HepG2 (cell line): ENCODE measurements at regions not wholly inside any gene's neighbourhood (a gene's known extent, or its start where the extent isn't known, plus 50 kb on each side); places are given as distances from the start of the nearest gene placed in this dataset.

Experiments used
- ATAC-seq: fragments of 200-7000 bp; cut with Tn5 transposase; 3 replicates; pipeline ENCODE4 v1.9.1; 2020; ENCODE audit warnings: mild to moderate bottlenecking, moderate library complexity
- BruUV-seq: library from RNA; stranded (reverse); fragments of 400-500 nt; replicated peaks from 2 replicates; lab custom pipeline; 2021; lab: Mats Ljungman, UMichigan
- CTCF ChIA-PET: fragments of 300-600 bp; formaldehyde crosslinking; extraction: SDS; loops from one replicate; lab custom pipeline; 2021; ENCODE audit warnings: low total read pairs, inconsistent platforms, low intra/inter-chr PET ratio; lab: Yijun Ruan, JAX
- POLR2A ChIA-PET: fragments of 350-600 bp; sonication (Branson Sonifier 250); formaldehyde crosslinking; loops from one replicate; lab custom pipeline; 2020; ENCODE audit warnings: antibody characterized with exemption, inconsistent platforms; lab: Yijun Ruan, JAX
- DNase-seq: peaks from one replicate; pipeline ENCODE4 v3.0.0-alpha.2; 2015; ENCODE audit warnings: low spot score
- FAIRE-seq: peaks from 3 replicates; lab custom pipeline; 2011; peaks lifted over from hg19 to GRCh38; lab: Jason Lieb, UNC
- H2AFZ ChIP-seq: one replicate; pipeline ENCODE4 v1.6.1; 2011; ENCODE audit warnings: low read length, inconsistent platforms
- H3K27ac ChIP-seq: fragments of 300-600 bp; 3 replicates; pipeline ENCODE4 v1.8.0; 2011; ENCODE audit warnings: mixed run types, mild to moderate bottlenecking, mixed read lengths, low read length, inconsistent platforms; ENCODE audit not compliant: insufficient read depth; ENCODE audit errors: extremely low read length
- H3K27me3 ChIP-seq, 2 experiments: fragments of 200-600 bp in 1 of 2; 2 replicates in 1 of 2; 3 replicates in 1 of 2; pipeline versions ENCODE4 v1.6.0 to v1.8.0; 2011; ENCODE audit warnings: low read length in 2 of 2, mild to moderate bottlenecking in 2 of 2, moderate library complexity in 2 of 2, inconsistent platforms in 1 of 2; ENCODE audit not compliant: insufficient read depth in 2 of 2, control insufficient read depth in 1 of 2
- H3K36me3 ChIP-seq, 2 experiments: fragments of 200-600 bp in 1 of 2; replicated peaks in 1 of 2; 2 replicates in 1 of 2; 3 replicates in 1 of 2; pipeline versions ENCODE4 v1.5.1 to v1.8.0; 2011; ENCODE audit warnings: low read length in 2 of 2, inconsistent platforms in 1 of 2; ENCODE audit not compliant: insufficient read depth in 2 of 2, control insufficient read depth in 1 of 2
- H3K4me1 ChIP-seq: 2 replicates; pipeline ENCODE4 v1.5.1; 2012; ENCODE audit warnings: low read length, inconsistent platforms; ENCODE audit not compliant: insufficient read depth
- H3K4me2 ChIP-seq: 2 replicates; pipeline ENCODE4 v1.6.0; 2011; ENCODE audit warnings: low read depth, low read length, inconsistent platforms
- H3K4me3 ChIP-seq, 3 experiments: fragments of 200-600 bp in 1 of 3; sonication (generic), shearing (Covaris generic) in 1 of 3; replicated peaks in 1 of 3; 2 replicates each; pipeline ENCODE4 v1.5.1; 2011 to 2016; ENCODE audit warnings: low read length in 3 of 3, inconsistent platforms in 2 of 3, low read depth in 2 of 3, mild to moderate bottlenecking in 2 of 3, control low read depth in 1 of 3, mixed read lengths in 1 of 3; ENCODE audit not compliant: insufficient read depth in 1 of 3
- H3K79me2 ChIP-seq: one replicate; pipeline ENCODE4 v1.6.1; 2011; ENCODE audit warnings: low read length, inconsistent platforms; ENCODE audit not compliant: insufficient read depth
- H3K9ac ChIP-seq: 2 replicates; pipeline ENCODE4 v1.6.0; 2011; ENCODE audit warnings: mild to moderate bottlenecking, low read depth, low read length, inconsistent platforms; ENCODE audit not compliant: insufficient read depth
- H3K9me3 ChIP-seq: 2 replicates; pipeline ENCODE4 v1.5.1; 2012; ENCODE audit warnings: mild to moderate bottlenecking, low read length
- H4K20me1 ChIP-seq: 2 replicates; pipeline ENCODE4 v1.6.0; 2011; ENCODE audit warnings: inconsistent platforms, mild to moderate bottlenecking, low read length, moderate library complexity; ENCODE audit not compliant: insufficient read depth
- ATF7-NPFF ChIP-seq: sonication (generic); formaldehyde crosslinking; IDR thresholded peaks from 2 replicates; pipeline ENCODE4 v1.8.1; 2023; ENCODE audit warnings: mild to moderate bottlenecking, low read depth, missing genetic modification reagents, moderate library complexity
- BHLHE40 ChIP-seq: IDR thresholded peaks from 2 replicates; pipeline ENCODE4 v1.6.1; 2011; ENCODE audit warnings: low read length, improper control_type of control experiment
- FOXM1 ChIP-seq: sonication (generic); formaldehyde crosslinking; IDR thresholded peaks from 2 replicates; pipeline ENCODE4 v1.5.0; 2020; ENCODE audit warnings: missing genetic modification reagents
- IKZF1 ChIP-seq: fragments of 450-650 bp; IDR thresholded peaks from 2 replicates; pipeline ENCODE4 v1.7.1; 2016
- MED13 ChIP-seq: sonication (generic); formaldehyde crosslinking; IDR thresholded peaks from 2 replicates; pipeline ENCODE4 v1.5.0; 2020; ENCODE audit warnings: missing genetic modification reagents
- RFXANK ChIP-seq: IDR thresholded peaks from 2 replicates; pipeline ENCODE4 v1.6.1; 2016
- STAT5B ChIP-seq: sonication (generic); formaldehyde crosslinking; IDR thresholded peaks from 2 replicates; pipeline ENCODE4 v1.4.0; 2020; ENCODE audit warnings: missing genetic modification reagents
- SUZ12 ChIP-seq: fragments of 150-350 bp; IDR thresholded peaks from 2 replicates; pipeline ENCODE4 v1.6.1; 2014; ENCODE audit warnings: low read depth, low read length
- ZNF292 ChIP-seq: sonication (generic); formaldehyde crosslinking; IDR thresholded peaks from 2 replicates; pipeline ENCODE4 v1.8.1; 2022; ENCODE audit warnings: mild to moderate bottlenecking, low read depth, missing genetic modification reagents, borderline replicate concordance
- ZNF562 ChIP-seq: sonication (generic); formaldehyde crosslinking; IDR thresholded peaks from 2 replicates; pipeline ENCODE4 v1.8.0; 2022; ENCODE audit warnings: missing genetic modification reagents, borderline replicate concordance
- WGBS: methylation state at CpG from one replicate; pipeline ENCODE4 v1.1.6; 2017; ENCODE audit warnings: low lambda C conversion rate; 5-methylcytosine and 5-hydroxymethylcytosine counted together
- in situ Hi-C: cut with HindIII; loops from 2 replicates; pipeline ENCODE4 v1.10.0; 2017; ENCODE audit warnings: low pct_unique_long_range_greater_than_20kb; ENCODE audit not compliant: extremely low pct_ligation_motif_present
- intact Hi-C: fragments of 100-400 bp; cut with micrococcal nuclease; formaldehyde crosslinking; loops from one replicate; pipeline ENCODE4 v1.10.0; 2022; ENCODE audit not compliant: unreplicated experiment
- TF ChIP-seq, protein P1 (sequence below): sonication (generic); formaldehyde crosslinking; IDR thresholded peaks from 2 replicates; pipeline ENCODE4 v1.4.0; 2020; ENCODE audit warnings: missing genetic modification reagents
- TF ChIP-seq, protein P2 (sequence below): sonication (generic); formaldehyde crosslinking; conservative IDR thresholded peaks from 2 replicates; pipeline ENCODE4 v1.5.0; 2020; ENCODE audit warnings: missing genetic modification reagents

DNA sequence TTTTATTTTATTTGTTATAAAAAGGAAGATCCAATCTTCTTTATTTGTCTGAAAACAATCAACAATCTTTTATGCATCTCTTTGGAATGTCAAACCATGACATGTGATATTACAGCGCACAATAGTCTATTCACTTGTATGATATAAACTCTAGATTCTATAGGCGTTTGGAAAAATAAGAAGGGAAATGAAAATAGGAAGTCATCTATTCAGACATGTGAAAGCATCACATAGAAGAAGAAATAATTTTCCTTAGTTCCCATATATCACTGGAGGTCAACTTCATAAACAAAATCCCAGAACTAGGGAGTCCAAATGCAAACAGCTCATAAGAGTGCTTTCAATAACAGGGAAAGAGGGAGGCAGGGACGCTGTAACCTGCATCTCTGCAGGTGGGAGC is 139.5 kb upstream of the RASGEF1B start (continued):
- no peak for TF ChIP-seq RFXANK
- no peak for TF ChIP-seq IKZF1
- no peak for TF ChIP-seq ATF7-NPFF
- TF ChIP-seq FOXM1 (CRISPR knock-in tag), result no peak

DNA sequence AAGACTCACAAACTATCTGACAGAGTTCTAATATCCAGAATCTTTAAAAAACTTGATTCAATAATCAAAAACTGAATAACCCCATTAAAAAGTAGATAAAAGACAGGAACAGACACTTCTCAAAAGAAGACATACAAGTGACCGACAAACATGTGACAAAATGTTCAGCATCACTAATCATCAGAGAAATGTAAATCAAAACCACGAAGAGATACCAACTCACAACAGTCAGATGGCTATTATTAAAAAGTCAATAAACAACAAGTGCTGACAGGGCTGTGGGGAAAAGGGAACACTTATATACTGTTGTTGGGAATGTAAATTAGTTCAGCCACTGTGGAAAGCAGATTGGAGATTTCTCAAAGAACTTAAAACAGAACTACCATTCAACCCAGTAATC is 138.1 kb upstream of the RASGEF1B start:
- in situ Hi-C loops, result no loop called here
- Histone ChIP-seq H2AFZ (no peak overlapping the region), H3K4me1 (no peaks in the 10 kb centered on the region), H3K9me3 (no peaks in the 10 kb centered on the region), H3K9ac (no peak overlapping the region), H3K79me2 (no peaks in the 10 kb centered on the region), H3K27ac (no peak overlapping the region), H3K4me2 (no peak overlapping the region), H3K4me3 (no peak overlapping the region), H3K36me3 (no peaks in the 10 kb centered on the region), H3K27me3 (no peaks in the 10 kb centered on the region; a peak in 1 of 5 replicates), H4K20me1 (no peaks in the 10 kb centered on the region)
- ChIA-PET CTCF (no interaction called here), POLR2A (no interaction called here)
- BruUV-seq, result no TSS peak
- DNase-seq, result no peak
- intact Hi-C loops, result no loop called here
- WGBS, result 42% methylated on average over 2 of the region's 2 CpGs
- FAIRE-seq, result no peak
- ATAC-seq, result no peak
- TF ChIP-seq, protein P1, sequence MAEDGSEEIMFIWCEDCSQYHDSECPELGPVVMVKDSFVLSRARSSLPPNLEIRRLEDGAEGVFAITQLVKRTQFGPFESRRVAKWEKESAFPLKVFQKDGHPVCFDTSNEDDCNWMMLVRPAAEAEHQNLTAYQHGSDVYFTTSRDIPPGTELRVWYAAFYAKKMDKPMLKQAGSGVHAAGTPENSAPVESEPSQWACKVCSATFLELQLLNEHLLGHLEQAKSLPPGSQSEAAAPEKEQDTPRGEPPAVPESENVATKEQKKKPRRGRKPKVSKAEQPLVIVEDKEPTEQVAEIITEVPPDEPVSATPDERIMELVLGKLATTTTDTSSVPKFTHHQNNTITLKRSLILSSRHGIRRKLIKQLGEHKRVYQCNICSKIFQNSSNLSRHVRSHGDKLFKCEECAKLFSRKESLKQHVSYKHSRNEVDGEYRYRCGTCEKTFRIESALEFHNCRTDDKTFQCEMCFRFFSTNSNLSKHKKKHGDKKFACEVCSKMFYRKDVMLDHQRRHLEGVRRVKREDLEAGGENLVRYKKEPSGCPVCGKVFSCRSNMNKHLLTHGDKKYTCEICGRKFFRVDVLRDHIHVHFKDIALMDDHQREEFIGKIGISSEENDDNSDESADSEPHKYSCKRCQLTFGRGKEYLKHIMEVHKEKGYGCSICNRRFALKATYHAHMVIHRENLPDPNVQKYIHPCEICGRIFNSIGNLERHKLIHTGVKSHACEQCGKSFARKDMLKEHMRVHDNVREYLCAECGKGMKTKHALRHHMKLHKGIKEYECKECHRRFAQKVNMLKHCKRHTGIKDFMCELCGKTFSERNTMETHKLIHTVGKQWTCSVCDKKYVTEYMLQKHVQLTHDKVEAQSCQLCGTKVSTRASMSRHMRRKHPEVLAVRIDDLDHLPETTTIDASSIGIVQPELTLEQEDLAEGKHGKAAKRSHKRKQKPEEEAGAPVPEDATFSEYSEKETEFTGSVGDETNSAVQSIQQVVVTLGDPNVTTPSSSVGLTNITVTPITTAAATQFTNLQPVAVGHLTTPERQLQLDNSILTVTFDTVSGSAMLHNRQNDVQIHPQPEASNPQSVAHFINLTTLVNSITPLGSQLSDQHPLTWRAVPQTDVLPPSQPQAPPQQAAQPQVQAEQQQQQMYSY (CRISPR knock-in tag), result no peak
- TF ChIP-seq, protein P2, sequence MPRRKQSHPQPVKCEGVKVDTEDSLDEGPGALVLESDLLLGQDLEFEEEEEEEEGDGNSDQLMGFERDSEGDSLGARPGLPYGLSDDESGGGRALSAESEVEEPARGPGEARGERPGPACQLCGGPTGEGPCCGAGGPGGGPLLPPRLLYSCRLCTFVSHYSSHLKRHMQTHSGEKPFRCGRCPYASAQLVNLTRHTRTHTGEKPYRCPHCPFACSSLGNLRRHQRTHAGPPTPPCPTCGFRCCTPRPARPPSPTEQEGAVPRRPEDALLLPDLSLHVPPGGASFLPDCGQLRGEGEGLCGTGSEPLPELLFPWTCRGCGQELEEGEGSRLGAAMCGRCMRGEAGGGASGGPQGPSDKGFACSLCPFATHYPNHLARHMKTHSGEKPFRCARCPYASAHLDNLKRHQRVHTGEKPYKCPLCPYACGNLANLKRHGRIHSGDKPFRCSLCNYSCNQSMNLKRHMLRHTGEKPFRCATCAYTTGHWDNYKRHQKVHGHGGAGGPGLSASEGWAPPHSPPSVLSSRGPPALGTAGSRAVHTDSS (CRISPR knock-in tag), result no peak
- TF ChIP-seq ZNF292 (CRISPR knock-in tag), result no peak
- no peak for TF ChIP-seq SUZ12
- TF ChIP-seq MED13 (CRISPR knock-in tag), result no peak
- TF ChIP-seq BHLHE40, result no peak
- no peak for TF ChIP-seq STAT5B
- no peak for TF ChIP-seq ZNF562
